ENCODE measurements at regions not wholly inside any gene's neighbourhood (a gene's known extent, or its start where the extent isn't known, plus 50 kb on each side); places are given as distances from the start of the nearest gene placed in this dataset.

DNA sequence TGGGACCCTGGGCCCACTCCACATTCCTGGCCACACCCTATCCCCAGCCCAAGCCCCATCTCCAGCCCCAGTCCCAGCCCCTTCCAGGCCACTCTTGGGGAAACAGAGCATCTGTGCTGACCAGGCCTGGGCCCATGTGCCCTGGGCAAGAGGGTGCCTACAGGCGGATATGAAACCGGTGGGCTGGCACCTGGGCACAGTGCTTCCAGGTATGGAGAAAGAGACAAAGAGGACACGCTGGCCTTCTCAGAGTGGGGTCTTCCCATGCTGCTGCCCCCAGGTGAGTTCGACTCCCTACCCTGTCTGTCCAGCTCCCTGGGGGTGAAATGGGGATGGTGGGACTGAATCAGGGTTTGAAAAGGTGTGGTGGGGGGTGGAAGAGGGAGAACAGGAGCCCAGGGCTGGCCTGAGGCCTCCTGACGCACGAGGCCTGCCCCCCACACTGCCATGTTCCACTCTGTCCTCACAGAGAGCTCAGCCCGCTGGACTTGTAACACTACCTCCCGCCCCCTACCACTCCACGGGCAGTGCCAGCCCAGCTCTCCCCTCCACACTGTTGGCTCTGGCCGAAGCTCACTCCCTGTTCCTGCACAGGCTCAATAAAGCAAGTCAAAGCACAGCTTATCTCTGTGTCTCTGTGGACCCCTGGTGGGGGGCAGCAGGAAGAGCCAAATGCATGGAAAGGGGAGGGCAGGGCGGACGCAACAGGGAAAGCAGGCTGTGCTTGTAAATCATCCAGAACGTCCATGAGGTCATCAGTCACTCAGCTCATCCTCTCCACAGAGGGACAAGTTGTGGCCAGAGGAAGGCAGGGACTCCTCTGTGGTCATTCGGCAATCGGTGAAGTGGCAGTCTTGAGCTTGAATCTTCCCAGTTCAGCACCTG lies 71.1 kb upstream of the TMEM97 start:
- Histone ChIP-seq H3K27me3 (ENCODE audit: insufficient read depth, low read length, poor library complexity) (peaks cover 8% of the 10 kb centered on the region), H3K4me2 (ENCODE audit: insufficient read depth, low read length) (no peak overlapping the region), H3K27ac (ENCODE audit: low read length) (no peak overlapping the region), H3K36me3 (ENCODE audit: insufficient read depth, low read length) (no peaks in the 10 kb centered on the region), H3K9ac (ENCODE audit: low read depth, low read length) (no peak overlapping the region), H3K79me2 (ENCODE audit: insufficient read depth, low read length) (no peaks in the 10 kb centered on the region), H3K4me1 (ENCODE audit: insufficient read depth, low read length) (no peaks in the 10 kb centered on the region), H3K4me3 (ENCODE audit: low read depth in 1 of 2, low read length in 2 of 2) (no peak overlapping the region), H2AFZ (ENCODE audit: low read depth, low read length) (no peak overlapping the region), H3K9me3 (ENCODE audit: insufficient read depth, low read length, severe bottlenecking) (no peaks in the 10 kb centered on the region), H4K20me1 (ENCODE audit: insufficient read depth, low read length) (no peaks in the 10 kb centered on the region)
- ATAC-seq (ENCODE audit: insufficient read depth, low read depth), result no peak
- no peak for DNase-seq
- TF ChIP-seq CTCF (IDR thresholded peaks at IDR 0.05; ENCODE audit: borderline replicate concordance, extremely low read depth, low read length, poor library complexity, severe bottlenecking) (peak; percentile 26), EZH2 (IDR thresholded peaks at IDR 0.05; ENCODE audit: borderline replicate concordance, low read depth, low read length, severe bottlenecking) (no peak)

- H3K4me1 ChIP-seq (ENCODE audit: insufficient read depth, low read length), result no peaks in the 10 kb centered on the region
- peaks cover 8% of the 10 kb centered on the region for H3K27me3 ChIP-seq (ENCODE audit: insufficient read depth, low read length, poor library complexity)
- no peaks in the 10 kb centered on the region for H3K36me3 ChIP-seq (ENCODE audit: insufficient read depth, low read length)
- H3K79me2 ChIP-seq (ENCODE audit: insufficient read depth, low read length), result no peaks in the 10 kb centered on the region
- no peak overlapping the region for H3K27ac ChIP-seq (ENCODE audit: low read length)
- TF ChIP-seq CTCF (IDR thresholded peaks at IDR 0.05; ENCODE audit: borderline replicate concordance, extremely low read depth, low read length, poor library complexity, severe bottlenecking) (no peak), EZH2 (IDR thresholded peaks at IDR 0.05; ENCODE audit: borderline replicate concordance, low read depth, low read length, severe bottlenecking) (no peak)
- H3K9ac ChIP-seq (ENCODE audit: low read depth, low read length), result no peak overlapping the region
- H3K4me2 ChIP-seq (ENCODE audit: insufficient read depth, low read length), result no peak overlapping the region
- DNase-seq, result no peak
- H2AFZ ChIP-seq (ENCODE audit: low read depth, low read length), result no peak overlapping the region
- H4K20me1 ChIP-seq (ENCODE audit: insufficient read depth, low read length), result no peaks in the 10 kb centered on the region; the same call in 1 of the 2 replicates
- no peak overlapping the region for H3K4me3 ChIP-seq (ENCODE audit: low read depth in 1 of 2, low read length in 2 of 2)
- H3K9me3 ChIP-seq (ENCODE audit: insufficient read depth, low read length, severe bottlenecking), result no peaks in the 10 kb centered on the region
- ATAC-seq (ENCODE audit: insufficient read depth, low read depth), result no peak
Measured at GRCh38 chr17:28249706-28250105, 69.3 kb upstream of the TMEM97 start.

DNA sequence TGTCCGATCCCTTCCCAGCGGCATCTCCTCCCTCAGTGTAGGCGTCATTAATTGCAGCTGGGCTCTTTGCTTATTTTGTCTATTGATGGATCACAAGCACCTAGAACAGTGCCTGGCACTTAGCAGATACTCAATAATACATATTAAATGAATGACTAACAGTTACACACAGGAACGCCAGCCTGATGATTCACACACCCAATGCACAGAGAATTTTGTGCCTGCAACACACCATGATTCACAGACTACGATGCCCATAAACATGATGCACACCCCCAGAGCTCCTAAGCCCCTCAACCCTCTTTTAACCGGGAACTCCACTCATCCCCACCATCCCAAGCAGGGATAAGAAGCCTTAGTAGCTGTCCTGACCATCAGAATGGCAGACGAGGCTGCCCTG lies 66.6 kb upstream of the TMEM97 start:
- no peaks in the 10 kb centered on the region for H3K4me1 ChIP-seq (ENCODE audit: insufficient read depth, low read length)
- no peaks in the 10 kb centered on the region for H3K9me3 ChIP-seq (ENCODE audit: insufficient read depth, low read length, severe bottlenecking)
- no peak overlapping the region for H2AFZ ChIP-seq (ENCODE audit: low read depth, low read length)
- H3K9ac ChIP-seq (ENCODE audit: low read depth, low read length), result no peak overlapping the region
- DNase-seq (no peak), ATAC-seq (ENCODE audit: insufficient read depth, low read depth) (no peak)
- no peaks in the 10 kb centered on the region for H3K36me3 ChIP-seq (ENCODE audit: insufficient read depth, low read length)
- no peaks in the 10 kb centered on the region; the same call in 1 of the 2 replicates for H4K20me1 ChIP-seq (ENCODE audit: insufficient read depth, low read length)
- no peaks in the 10 kb centered on the region for H3K79me2 ChIP-seq (ENCODE audit: insufficient read depth, low read length)
- no peaks in the 10 kb centered on the region for H3K27me3 ChIP-seq (ENCODE audit: insufficient read depth, low read length, poor library complexity)
- H3K27ac ChIP-seq (ENCODE audit: low read length), result no peak overlapping the region
- no peak overlapping the region for H3K4me3 ChIP-seq (ENCODE audit: low read depth in 1 of 2, low read length in 2 of 2)
- TF ChIP-seq EZH2 (IDR thresholded peaks at IDR 0.05; ENCODE audit: borderline replicate concordance, low read depth, low read length, severe bottlenecking) (no peak), CTCF (IDR thresholded peaks at IDR 0.05; ENCODE audit: borderline replicate concordance, extremely low read depth, low read length, poor library complexity, severe bottlenecking) (no peak)
- H3K4me2 ChIP-seq (ENCODE audit: insufficient read depth, low read length), result no peak overlapping the region
